ENCODE measurements at regions not wholly inside any gene's neighbourhood (a gene's known extent, or its start where the extent isn't known, plus 50 kb on each side); places are given as distances from the start of the nearest gene placed in this dataset.

- ChIA-PET POLR2A (no interaction called here), CTCF (no interaction called here)
- DNase-seq (ENCODE audit: low read depth, low spot score) (no peak), ATAC-seq (no peak)
- TF ChIP-seq POLR2AphosphoS5 (IDR thresholded peaks at IDR 0.05; ENCODE audit: low read depth, low read length) (no peak), TCF7L2 (IDR thresholded peaks at IDR 0.05; ENCODE audit: low read depth, low read length) (no peak), SIN3A (IDR thresholded peaks at IDR 0.05; ENCODE audit: borderline replicate concordance, insufficient read depth, low read depth, low read length) (no peak), CTCF (IDR thresholded peaks at IDR 0.05) (no peak)
- TF ChIP-seq, protein P1, sequence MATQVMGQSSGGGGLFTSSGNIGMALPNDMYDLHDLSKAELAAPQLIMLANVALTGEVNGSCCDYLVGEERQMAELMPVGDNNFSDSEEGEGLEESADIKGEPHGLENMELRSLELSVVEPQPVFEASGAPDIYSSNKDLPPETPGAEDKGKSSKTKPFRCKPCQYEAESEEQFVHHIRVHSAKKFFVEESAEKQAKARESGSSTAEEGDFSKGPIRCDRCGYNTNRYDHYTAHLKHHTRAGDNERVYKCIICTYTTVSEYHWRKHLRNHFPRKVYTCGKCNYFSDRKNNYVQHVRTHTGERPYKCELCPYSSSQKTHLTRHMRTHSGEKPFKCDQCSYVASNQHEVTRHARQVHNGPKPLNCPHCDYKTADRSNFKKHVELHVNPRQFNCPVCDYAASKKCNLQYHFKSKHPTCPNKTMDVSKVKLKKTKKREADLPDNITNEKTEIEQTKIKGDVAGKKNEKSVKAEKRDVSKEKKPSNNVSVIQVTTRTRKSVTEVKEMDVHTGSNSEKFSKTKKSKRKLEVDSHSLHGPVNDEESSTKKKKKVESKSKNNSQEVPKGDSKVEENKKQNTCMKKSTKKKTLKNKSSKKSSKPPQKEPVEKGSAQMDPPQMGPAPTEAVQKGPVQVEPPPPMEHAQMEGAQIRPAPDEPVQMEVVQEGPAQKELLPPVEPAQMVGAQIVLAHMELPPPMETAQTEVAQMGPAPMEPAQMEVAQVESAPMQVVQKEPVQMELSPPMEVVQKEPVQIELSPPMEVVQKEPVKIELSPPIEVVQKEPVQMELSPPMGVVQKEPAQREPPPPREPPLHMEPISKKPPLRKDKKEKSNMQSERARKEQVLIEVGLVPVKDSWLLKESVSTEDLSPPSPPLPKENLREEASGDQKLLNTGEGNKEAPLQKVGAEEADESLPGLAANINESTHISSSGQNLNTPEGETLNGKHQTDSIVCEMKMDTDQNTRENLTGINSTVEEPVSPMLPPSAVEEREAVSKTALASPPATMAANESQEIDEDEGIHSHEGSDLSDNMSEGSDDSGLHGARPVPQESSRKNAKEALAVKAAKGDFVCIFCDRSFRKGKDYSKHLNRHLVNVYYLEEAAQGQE (IDR thresholded peaks at IDR 0.05; ENCODE audit: insufficient read depth in 1 of 2, low read depth in 2 of 2, low read length in 1 of 2): no peak
- H3K4me3 ChIP-seq (ENCODE audit: low read depth in 2 of 2, low read length in 2 of 2): no peak overlapping the region
- H3K36me3 ChIP-seq (ENCODE audit: control insufficient read depth, insufficient read depth, low read length): no peaks in the 10 kb centered on the region
- H3K27ac ChIP-seq (ENCODE audit: low read length): no peak overlapping the region
- intact Hi-C loops (cut with micrococcal nuclease; ENCODE audit: unreplicated experiment): no loop called here
- BruUV-seq (replicated peaks): no TSS peak
- in situ Hi-C loops (cut with HindIII; ENCODE audit: low pct_unique_long_range_greater_than_20kb, low sequenced_read_pairs): no loop called here
- peaks cover 4% of the 10 kb centered on the region; the same call in 1 of the 2 replicates for H3K4me1 ChIP-seq (ENCODE audit: control insufficient read depth, insufficient read depth, low read length)
- H3K27me3 ChIP-seq (ENCODE audit: control insufficient read depth, insufficient read depth, low read length): no peaks in the 10 kb centered on the region
- no peaks in the 10 kb centered on the region for H3K9me3 ChIP-seq (ENCODE audit: control insufficient read depth, insufficient read depth, low read depth, low read length)
These were observed 133.0 kb upstream of the FUT8 start for GRCh38 chr14:65279510-65279909.

GRCh38 chr14:65279958-65280357 is 132.6 kb upstream of the FUT8 start:
- no peak overlapping the region for H3K27ac ChIP-seq (ENCODE audit: low read length)
- H3K36me3 ChIP-seq (ENCODE audit: control insufficient read depth, insufficient read depth, low read length): no peaks in the 10 kb centered on the region
- H3K9me3 ChIP-seq (ENCODE audit: control insufficient read depth, insufficient read depth, low read depth, low read length): no peaks in the 10 kb centered on the region
- in situ Hi-C loops (cut with HindIII; ENCODE audit: low pct_unique_long_range_greater_than_20kb, low sequenced_read_pairs) (no loop called here), intact Hi-C loops (cut with micrococcal nuclease; ENCODE audit: unreplicated experiment) (no loop called here)
- ATAC-seq: no peak
- no peak for DNase-seq (ENCODE audit: low read depth, low spot score)
- H3K27me3 ChIP-seq (ENCODE audit: control insufficient read depth, insufficient read depth, low read length): no peaks in the 10 kb centered on the region
- TF ChIP-seq POLR2AphosphoS5 (IDR thresholded peaks at IDR 0.05; ENCODE audit: low read depth, low read length): no peak
- no peak for TF ChIP-seq SIN3A (IDR thresholded peaks at IDR 0.05; ENCODE audit: borderline replicate concordance, insufficient read depth, low read depth, low read length)
- TF ChIP-seq, protein P1 (IDR thresholded peaks at IDR 0.05; ENCODE audit: insufficient read depth in 1 of 2, low read depth in 2 of 2, low read length in 1 of 2): no peak
- no peak for TF ChIP-seq TCF7L2 (IDR thresholded peaks at IDR 0.05; ENCODE audit: low read depth, low read length)
- TF ChIP-seq CTCF (IDR thresholded peaks at IDR 0.05): no peak
- H3K4me3 ChIP-seq (ENCODE audit: low read depth in 2 of 2, low read length in 2 of 2): no peak overlapping the region
- ChIA-PET POLR2A (no interaction called here), CTCF (no interaction called here)
- BruUV-seq (replicated peaks): no TSS peak
- peaks cover 4% of the 10 kb centered on the region; the same call in 1 of the 2 replicates for H3K4me1 ChIP-seq (ENCODE audit: control insufficient read depth, insufficient read depth, low read length)

All from Panc1 (cell line).